CD4-positive, alpha-beta T cell (primary cell): ENCODE measurements at regions not wholly inside any gene's neighbourhood (a gene's known extent, or its start where the extent isn't known, plus 50 kb on each side); places are given as distances from the start of the nearest gene placed in this dataset.

ENCODE experiments used
- ATAC-seq: fragments of 200-7000 bp; cut with Tn5 transposase; one replicate; pipeline ENCODE4 v1.10.0; 2022; ENCODE audit warnings: mild to moderate bottlenecking; ENCODE audit not compliant: poor library complexity
- CTCF ChIA-PET: fragments of 350-600 bp; sonication (Branson Sonifier 250); formaldehyde crosslinking; loops from one replicate; lab custom pipeline; 2021; ENCODE audit warnings: antibody characterized with exemption, inconsistent platforms; lab: Charles Lee
- POLR2A ChIA-PET: fragments of 350-600 bp; sonication (Branson Sonifier 250); formaldehyde crosslinking; loops from one replicate; lab custom pipeline; 2021; ENCODE audit warnings: antibody characterized with exemption, inconsistent platforms; lab: Charles Lee
- DNase-seq, 14 experiments: peaks; one replicate each; pipeline ENCODE4 v3.0.0-alpha.2; 2013 to 2020; ENCODE audit warnings: mixed read lengths in 2 of 14
- H3K27ac ChIP-seq, 2 donors: one replicate each; pipeline versions ENCODE4 v1.5.1 to v1.7.0; 2013; ENCODE audit warnings: low read length in 2 of 2, low read depth in 1 of 2, mild to moderate bottlenecking in 1 of 2
- H3K27me3 ChIP-seq, 2 experiments: 1 replicate in 1 of 2; 2 replicates in 1 of 2; pipeline versions ENCODE4 v1.6.1 to v1.7.0; 2013; ENCODE audit warnings: low read length in 2 of 2, control low read depth in 1 of 2, mild to moderate bottlenecking in 1 of 2, moderate library complexity in 1 of 2; ENCODE audit not compliant: insufficient read depth in 2 of 2, control insufficient read depth in 1 of 2
- H3K36me3 ChIP-seq: one replicate; pipeline ENCODE4 v1.6.1; 2013; ENCODE audit warnings: low read length, control low read depth; ENCODE audit not compliant: insufficient read depth
- H3K4me1 ChIP-seq: one replicate; pipeline ENCODE4 v1.6.1; 2013; ENCODE audit warnings: low read length, control low read depth; ENCODE audit not compliant: insufficient read depth
- H3K4me3 ChIP-seq: one replicate; pipeline ENCODE4 v1.5.1; 2013; ENCODE audit warnings: mild to moderate bottlenecking, low read length, moderate library complexity
- H3K9me3 ChIP-seq, 2 experiments: 1 replicate in 1 of 2; 2 replicates in 1 of 2; pipeline versions ENCODE4 v1.6.1 to v1.7.0; 2013; ENCODE audit warnings: low read length in 2 of 2, mild to moderate bottlenecking in 2 of 2, control low read depth in 1 of 2, moderate library complexity in 1 of 2; ENCODE audit not compliant: control insufficient read depth in 1 of 2, insufficient read depth in 1 of 2
- H3K27ac Mint-ChIP-seq: one replicate; pipeline ENCODE4 v1.8.0; 2020; ENCODE audit warnings: mixed read lengths
- H3K27me3 Mint-ChIP-seq: one replicate; pipeline ENCODE4 v1.8.0; 2021; ENCODE audit warnings: mixed read lengths
- H3K36me3 Mint-ChIP-seq: one replicate; pipeline ENCODE4 v1.8.0; 2021; ENCODE audit warnings: low read depth, mixed read lengths
- H3K4me1 Mint-ChIP-seq: one replicate; pipeline ENCODE4 v1.8.0; 2021; ENCODE audit warnings: low read depth, mixed read lengths
- H3K4me3 Mint-ChIP-seq: one replicate; pipeline ENCODE4 v1.8.0; 2020; ENCODE audit warnings: mild to moderate bottlenecking, mixed read lengths
- H3K9me3 Mint-ChIP-seq: one replicate; pipeline ENCODE4 v1.8.0; 2020; ENCODE audit warnings: mixed read lengths
- intact Hi-C, 2 experiments: fragments of 100-400 bp; cut with DNase I in 1 of 2; cut with micrococcal nuclease in 1 of 2; formaldehyde crosslinking; loops; one replicate each; pipeline versions ENCODE4 v1.15.1 to v1.9.0; 2023 to 2025; cut with DNase I, micrococcal nuclease
- TF ChIP-seq, protein P1 (sequence below): fragments of 200-600 bp; IDR thresholded peaks from one replicate; pipeline ENCODE4 v1.8.0; 2022; ENCODE audit warnings: antibody characterized with exemption, mild to moderate bottlenecking

DNA sequence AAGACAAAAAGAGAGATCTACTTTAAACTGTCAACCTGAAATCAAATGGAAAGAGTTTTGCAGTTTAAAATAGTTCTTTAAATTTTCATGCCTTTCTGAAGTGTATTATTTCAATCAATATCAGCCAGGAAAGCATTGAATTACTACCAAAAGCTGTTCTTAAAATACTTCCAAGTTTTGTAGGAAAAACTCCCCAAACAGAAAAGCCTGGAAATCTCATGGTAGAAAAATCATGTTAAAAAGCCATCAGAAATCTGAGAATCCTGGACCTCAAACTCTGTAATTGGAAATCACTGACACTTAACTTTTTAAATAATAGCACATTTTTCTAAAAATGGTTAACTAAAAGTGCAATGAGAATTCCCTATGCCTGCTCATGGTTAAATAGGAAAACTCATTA is 63.3 kb upstream of the CNTNAP4 start:
- no peak overlapping the region for H3K27ac ChIP-seq
- Mint-ChIP-seq H3K4me1 (no peaks in the 10 kb centered on the region), H3K27me3 (no peaks in the 10 kb centered on the region), H3K36me3 (no peaks in the 10 kb centered on the region), H3K27ac (no peak overlapping the region), H3K4me3 (no peak overlapping the region), H3K9me3 (peaks cover 9% of the 10 kb centered on the region)
- DNase-seq (no peak), ATAC-seq (no peak)
- H3K27me3 ChIP-seq: no peaks in the 10 kb centered on the region
- ChIA-PET POLR2A (no interaction called here), CTCF (no interaction called here)
- no peak overlapping the region for H3K4me3 ChIP-seq
- no peaks in the 10 kb centered on the region for H3K9me3 ChIP-seq
- intact Hi-C loops: no loop called here
- H3K4me1 ChIP-seq: no peaks in the 10 kb centered on the region
- H3K36me3 ChIP-seq: no peaks in the 10 kb centered on the region
- TF ChIP-seq, protein P1, sequence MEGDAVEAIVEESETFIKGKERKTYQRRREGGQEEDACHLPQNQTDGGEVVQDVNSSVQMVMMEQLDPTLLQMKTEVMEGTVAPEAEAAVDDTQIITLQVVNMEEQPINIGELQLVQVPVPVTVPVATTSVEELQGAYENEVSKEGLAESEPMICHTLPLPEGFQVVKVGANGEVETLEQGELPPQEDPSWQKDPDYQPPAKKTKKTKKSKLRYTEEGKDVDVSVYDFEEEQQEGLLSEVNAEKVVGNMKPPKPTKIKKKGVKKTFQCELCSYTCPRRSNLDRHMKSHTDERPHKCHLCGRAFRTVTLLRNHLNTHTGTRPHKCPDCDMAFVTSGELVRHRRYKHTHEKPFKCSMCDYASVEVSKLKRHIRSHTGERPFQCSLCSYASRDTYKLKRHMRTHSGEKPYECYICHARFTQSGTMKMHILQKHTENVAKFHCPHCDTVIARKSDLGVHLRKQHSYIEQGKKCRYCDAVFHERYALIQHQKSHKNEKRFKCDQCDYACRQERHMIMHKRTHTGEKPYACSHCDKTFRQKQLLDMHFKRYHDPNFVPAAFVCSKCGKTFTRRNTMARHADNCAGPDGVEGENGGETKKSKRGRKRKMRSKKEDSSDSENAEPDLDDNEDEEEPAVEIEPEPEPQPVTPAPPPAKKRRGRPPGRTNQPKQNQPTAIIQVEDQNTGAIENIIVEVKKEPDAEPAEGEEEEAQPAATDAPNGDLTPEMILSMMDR: no peak

GRCh38 chr16:76214856-76215255 is 62.3 kb upstream of the CNTNAP4 start:
- intact Hi-C loops: no loop called here
- DNase-seq (no peak), ATAC-seq (no peak)
- Mint-ChIP-seq H3K27ac (no peak overlapping the region), H3K4me1 (no peaks in the 10 kb centered on the region), H3K36me3 (no peaks in the 10 kb centered on the region), H3K27me3 (no peaks in the 10 kb centered on the region), H3K4me3 (no peak overlapping the region), H3K9me3 (peaks cover 9% of the 10 kb centered on the region)
- Histone ChIP-seq H3K4me1 (no peaks in the 10 kb centered on the region), H3K27ac (no peak overlapping the region), H3K36me3 (no peaks in the 10 kb centered on the region), H3K27me3 (no peaks in the 10 kb centered on the region), H3K4me3 (no peak overlapping the region), H3K9me3 (no peaks in the 10 kb centered on the region)
- TF ChIP-seq, protein P1: no peak
- ChIA-PET CTCF (no interaction called here), POLR2A (no interaction called here)

DNA sequence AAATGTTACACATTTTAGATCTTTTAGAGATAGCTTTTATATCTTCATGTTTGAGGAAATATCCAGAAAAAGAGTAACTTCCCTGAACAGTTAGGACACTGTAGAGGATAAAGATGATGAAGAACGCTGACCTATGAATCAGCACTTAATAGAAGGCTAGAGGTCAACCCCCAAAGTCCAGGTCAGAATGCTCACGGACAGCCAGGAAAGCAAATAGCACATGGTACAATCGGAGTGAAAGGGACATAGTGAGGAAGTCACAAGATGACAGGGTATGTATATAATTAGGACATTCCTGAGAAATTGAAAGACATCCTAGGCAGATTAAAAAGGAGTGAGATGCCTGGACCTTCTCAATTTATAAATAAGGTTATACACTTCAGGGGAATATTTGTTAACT is 55.1 kb upstream of the CNTNAP4 start:
- ChIA-PET CTCF (interaction anchor here (0.7 kb wide), 1 partner anchor 59 kb away, joined by 3 read pairs; no protein-coding TSS in a partner anchor), POLR2A (no interaction called here)
- intact Hi-C loops: no loop called here
- H3K36me3 ChIP-seq: no peaks in the 10 kb centered on the region
- H3K4me3 ChIP-seq: no peak overlapping the region
- H3K27me3 Mint-ChIP-seq: no peaks in the 10 kb centered on the region
- H3K27ac Mint-ChIP-seq: no peak overlapping the region
- ATAC-seq (no peak), DNase-seq (no peak)
- no peaks in the 10 kb centered on the region for H3K27me3 ChIP-seq
- H3K4me1 ChIP-seq: no peaks in the 10 kb centered on the region
- H3K27ac ChIP-seq: no peak overlapping the region
- TF ChIP-seq, protein P1: no peak
- H3K9me3 ChIP-seq: no peaks in the 10 kb centered on the region
- H3K4me1 Mint-ChIP-seq: no peaks in the 10 kb centered on the region
- no peak overlapping the region for H3K4me3 Mint-ChIP-seq
- no peaks in the 10 kb centered on the region for H3K9me3 Mint-ChIP-seq
- H3K36me3 Mint-ChIP-seq: no peaks in the 10 kb centered on the region
